SK-N-SH treated with all-trans-retinoic acid at 6 μM for 48 hours (cell line): ENCODE measurements at regions not wholly inside any gene's neighbourhood (a gene's known extent, or its start where the extent isn't known, plus 50 kb on each side); places are given as distances from the start of the nearest gene placed in this dataset.
"Not testable (repeated sequence)": the region's sequence is repeated elsewhere in the genome, so short reads cannot be mapped to it uniquely, and the experiment has no call there.

ENCODE experiments used
- ATAC-seq: fragments of 200-7000 bp; cut with Tn5 transposase; 3 replicates; pipeline ENCODE4 v1.9.1; 2020; ENCODE audit warnings: mild to moderate bottlenecking, moderate library complexity
- ARNTL ChIP-seq: fragments of 450-650 bp; formaldehyde crosslinking; IDR thresholded peaks from 2 replicates; pipeline ENCODE4 v1.5.0; 2020; ENCODE audit warnings: low read depth, mild to moderate bottlenecking, moderate library complexity, borderline replicate concordance
- BACH2 ChIP-seq: fragments of 250-450 bp; sonication (Bioruptor Pico); IDR thresholded peaks from 2 replicates; pipeline ENCODE4 v1.9.0; 2021; ENCODE audit warnings: mild to moderate bottlenecking, borderline replicate concordance
- CREB5 ChIP-seq: fragments of 250-450 bp; sonication (Bioruptor Pico); IDR thresholded peaks from 2 replicates; pipeline ENCODE4 v1.5.1; 2020; ENCODE audit warnings: low read depth, mild to moderate bottlenecking, moderate library complexity
- CSRNP3 ChIP-seq: fragments of 250-450 bp; sonication (Bioruptor Pico); IDR thresholded peaks from 2 replicates; pipeline ENCODE4 v1.5.1; 2021; ENCODE audit warnings: mild to moderate bottlenecking, moderate library complexity
- ESRRG ChIP-seq: fragments of 250-450 bp; sonication (Bioruptor Pico); IDR thresholded peaks from 2 replicates; pipeline ENCODE4 v1.6.1; 2021; ENCODE audit warnings: mild to moderate bottlenecking
- GLIS3 ChIP-seq: fragments of 250-450 bp; sonication (Bioruptor Pico); IDR thresholded peaks from 2 replicates; pipeline ENCODE4 v1.5.0; 2020; ENCODE audit warnings: mild to moderate bottlenecking, moderate library complexity
- OSR1 ChIP-seq: fragments of 250-450 bp; sonication (Bioruptor Pico); IDR thresholded peaks from 2 replicates; pipeline ENCODE4 v1.8.0; 2022; ENCODE audit warnings: moderate library complexity, mild to moderate bottlenecking, inconsistent platforms
- PATZ1 ChIP-seq: fragments of 250-450 bp; sonication (Bioruptor Pico); IDR thresholded peaks from 2 replicates; pipeline ENCODE4 v1.8.0; 2020; ENCODE audit warnings: mild to moderate bottlenecking, moderate library complexity, borderline replicate concordance
- POU6F1 ChIP-seq: fragments of 250-450 bp; sonication (Bioruptor Pico); IDR thresholded peaks from 2 replicates; pipeline ENCODE4 v1.8.0; 2021; ENCODE audit warnings: low read depth, mild to moderate bottlenecking, moderate library complexity, borderline replicate concordance
- PPARA ChIP-seq: fragments of 250-450 bp; sonication (Bioruptor Pico); IDR thresholded peaks from 2 replicates; pipeline ENCODE4 v1.5.0; 2020; ENCODE audit warnings: mild to moderate bottlenecking, borderline replicate concordance
- RARB ChIP-seq: fragments of 250-450 bp; sonication (Bioruptor Pico); IDR thresholded peaks from 2 replicates; pipeline ENCODE4 v1.8.0; 2021; ENCODE audit warnings: mild to moderate bottlenecking, moderate library complexity
- SNAI2 ChIP-seq: fragments of 250-450 bp; sonication (Bioruptor Pico); IDR thresholded peaks from 2 replicates; pipeline ENCODE4 v1.5.0; 2020; ENCODE audit warnings: mild to moderate bottlenecking, moderate library complexity
- TCF4 ChIP-seq: fragments of 250-450 bp; sonication (Bioruptor Pico); IDR thresholded peaks from 2 replicates; pipeline ENCODE4 v1.8.0; 2021; ENCODE audit warnings: mild to moderate bottlenecking, moderate library complexity, borderline replicate concordance
- TOX ChIP-seq: fragments of 250-450 bp; sonication (Bioruptor Pico); IDR thresholded peaks from 2 replicates; pipeline ENCODE4 v1.8.0; 2021; ENCODE audit warnings: mild to moderate bottlenecking, moderate library complexity, borderline replicate concordance
- ZC3H10 ChIP-seq: fragments of 250-450 bp; sonication (Bioruptor Pico); IDR thresholded peaks from 2 replicates; pipeline ENCODE4 v1.5.1; 2021; ENCODE audit warnings: mild to moderate bottlenecking, moderate library complexity
- ZFP3 ChIP-seq: fragments of 250-450 bp; sonication (Bioruptor Pico); IDR thresholded peaks from 2 replicates; pipeline ENCODE4 v1.5.0; 2020; ENCODE audit warnings: mild to moderate bottlenecking, moderate library complexity
- ZFP30 ChIP-seq: fragments of 450-650 bp; formaldehyde crosslinking; IDR thresholded peaks from 2 replicates; pipeline ENCODE4 v1.5.0; 2022; ENCODE audit warnings: mild to moderate bottlenecking, moderate library complexity
- ZNF565 ChIP-seq: fragments of 450-650 bp; formaldehyde crosslinking; conservative IDR thresholded peaks from 2 replicates; pipeline ENCODE4 v1.5.0; 2020; ENCODE audit warnings: low read depth, mild to moderate bottlenecking, moderate library complexity
- ZNF70 ChIP-seq: fragments of 450-650 bp; formaldehyde crosslinking; IDR thresholded peaks from 2 replicates; pipeline ENCODE4 v1.5.0; 2020; ENCODE audit warnings: mild to moderate bottlenecking, moderate library complexity
- ZNF8 ChIP-seq: fragments of 450-650 bp; formaldehyde crosslinking; IDR thresholded peaks from 2 replicates; pipeline ENCODE4 v1.5.0; 2020; ENCODE audit warnings: mild to moderate bottlenecking, moderate library complexity

- no peak for ATAC-seq
- no peak for TF ChIP-seq TOX (CRISPR knock-in tag)
- TF ChIP-seq PATZ1 (CRISPR knock-in tag) = no peak
- no peak for TF ChIP-seq TCF4
- no peak for TF ChIP-seq ZNF70 (CRISPR knock-in tag)
- TF ChIP-seq ZFP30 (CRISPR knock-in tag) = no peak
- no peak for TF ChIP-seq ZNF8
- TF ChIP-seq OSR1 (CRISPR knock-in tag) = no peak
- no peak for TF ChIP-seq ZC3H10 (CRISPR knock-in tag)
- TF ChIP-seq GLIS3 (CRISPR knock-in tag) = no peak
- TF ChIP-seq SNAI2 (CRISPR knock-in tag) = no peak
- no peak for TF ChIP-seq RARB
- TF ChIP-seq ZNF565 (CRISPR knock-in tag) = no peak
- TF ChIP-seq ESRRG = no peak
- TF ChIP-seq CREB5 (CRISPR knock-in tag) = no peak
- no peak for TF ChIP-seq POU6F1
- TF ChIP-seq, all 23 proteins: peak for 0
These were observed 352.7 kb downstream of the NKX6-1 start for GRCh38 chr4:84146300-84146959.

GRCh38 chr4:84145176-84145575 lies 353.9 kb downstream of the NKX6-1 start:
- no peak for ATAC-seq
- no peak for TF ChIP-seq BACH2 (CRISPR knock-in tag)
- TF ChIP-seq POU6F1 = no peak
- TF ChIP-seq PPARA (CRISPR knock-in tag) = no peak
- TF ChIP-seq PATZ1 (CRISPR knock-in tag) = no peak
- no peak for TF ChIP-seq ZFP30 (CRISPR knock-in tag)
- TF ChIP-seq TCF4 = no peak
- TF ChIP-seq ARNTL (CRISPR knock-in tag) = no peak
- no peak for TF ChIP-seq CSRNP3 (CRISPR knock-in tag)
- TF ChIP-seq ZFP3 = no peak
- TF ChIP-seq RARB = no peak

- ATAC-seq = not testable (repeated sequence)
These were observed 372.2 kb downstream of the NKX6-1 start for GRCh38 chr4:84126911-84127310.
